Neural cell (in vitro differentiated cells): ENCODE measurements at regions not wholly inside any gene's neighbourhood (a gene's known extent, or its start where the extent isn't known, plus 50 kb on each side); places are given as distances from the start of the nearest gene placed in this dataset.

Experiments
- H2AFZ ChIP-seq: fragments of 200-600, 300-800 bp; sonication (generic), shearing (Covaris generic); 2 replicates; pipeline ENCODE4 v1.6.0; 2014; ENCODE audit warnings: low read depth, mild to moderate bottlenecking, antibody characterized with exemption, low read length, moderate library complexity
- H3F3A ChIP-seq: fragments of 200-600 bp; shearing (Covaris generic); 2 replicates; pipeline ENCODE4 v1.6.1; 2016; ENCODE audit warnings: mild to moderate bottlenecking, moderate library complexity, mixed read lengths, antibody characterized with exemption, low read length; ENCODE audit not compliant: insufficient read depth, poor library complexity, severe bottlenecking
- H3K27ac ChIP-seq: fragments of 200-600, 300-800 bp; sonication (generic), shearing (Covaris generic); 2 replicates; pipeline ENCODE4 v1.5.1; 2014; ENCODE audit warnings: mild to moderate bottlenecking, low read length, moderate library complexity
- H3K27me3 ChIP-seq: fragments of 300-800, 200-600 bp; sonication (generic), shearing (Covaris generic); 2 replicates; pipeline ENCODE4 v1.6.0; 2014; ENCODE audit warnings: mild to moderate bottlenecking, low read depth, low read length, moderate library complexity; ENCODE audit not compliant: insufficient read depth
- H3K36me3 ChIP-seq: fragments of 300-800, 200-600 bp; sonication (generic), shearing (Covaris generic); 2 replicates; pipeline ENCODE4 v1.5.1; 2014; ENCODE audit warnings: mild to moderate bottlenecking, antibody characterized with exemption, low read length, moderate library complexity; ENCODE audit not compliant: insufficient read depth
- H3K4me2 ChIP-seq: fragments of 300-800, 200-600 bp; sonication (generic), shearing (Covaris generic); 2 replicates; pipeline ENCODE4 v1.6.0; 2014; ENCODE audit warnings: mild to moderate bottlenecking, low read length
- H3K4me3 ChIP-seq: fragments of 300-800, 200-600 bp; sonication (generic), shearing (Covaris generic); 2 replicates; pipeline ENCODE4 v1.5.1; 2014; ENCODE audit warnings: mild to moderate bottlenecking, low read length, moderate library complexity
- H3K79me2 ChIP-seq: fragments of 200-600 bp; shearing (Covaris generic); replicated peaks from 2 replicates; pipeline ENCODE4 v1.6.0; 2014; ENCODE audit warnings: mild to moderate bottlenecking, low read length, moderate library complexity; ENCODE audit not compliant: insufficient read depth
- H3K9ac ChIP-seq: fragments of 300-800, 200-600 bp; sonication (generic), shearing (Covaris generic); 2 replicates; pipeline ENCODE4 v1.6.1; 2016; ENCODE audit warnings: mild to moderate bottlenecking, low read length, mixed read lengths
- H3K9me2 ChIP-seq: fragments of 200-600 bp; shearing (Covaris generic); 2 replicates; pipeline ENCODE4 v1.6.1; 2016; ENCODE audit warnings: mild to moderate bottlenecking, low read length, mixed read lengths; ENCODE audit not compliant: insufficient read depth
- H3K9me3 ChIP-seq: fragments of 200-600, 300-800 bp; sonication (generic), shearing (Covaris generic); 2 replicates; pipeline ENCODE4 v1.6.1; 2016; ENCODE audit warnings: mild to moderate bottlenecking, mixed run types, low read length, moderate library complexity, mixed read lengths
- H4K20me1 ChIP-seq: fragments of 200-600 bp; shearing (Covaris generic); 2 replicates; pipeline ENCODE4 v1.6.1; 2016; ENCODE audit warnings: mild to moderate bottlenecking, mixed run types; ENCODE audit not compliant: insufficient read depth
- EP300 ChIP-seq: fragments of 450-650 bp; conservative IDR thresholded peaks from 2 replicates; pipeline ENCODE4 v1.6.1; 2014; ENCODE audit warnings: antibody characterized with exemption, mild to moderate bottlenecking, moderate library complexity; ENCODE audit not compliant: poor library complexity, severe bottlenecking
- EZH2 ChIP-seq: fragments of 200-600, 300-800 bp; shearing (Covaris generic), sonication (generic); IDR thresholded peaks from 2 replicates; pipeline ENCODE4 v1.6.1; 2014; ENCODE audit warnings: antibody characterized with exemption, low read length, borderline replicate concordance, mild to moderate bottlenecking; ENCODE audit not compliant: insufficient read depth, poor library complexity, severe bottlenecking
- MXI1 ChIP-seq: fragments of 450-650 bp; conservative IDR thresholded peaks from 2 replicates; pipeline ENCODE4 v1.6.1; 2014; ENCODE audit warnings: antibody characterized with exemption, mild to moderate bottlenecking; ENCODE audit not compliant: poor library complexity, severe bottlenecking
- POLR2AphosphoS5 ChIP-seq: IDR thresholded peaks from 2 replicates; pipeline ENCODE4 v1.6.1; 2012
- RAD21 ChIP-seq: fragments of 450-650 bp; conservative IDR thresholded peaks from 2 replicates; pipeline ENCODE4 v1.6.1; 2014; ENCODE audit warnings: antibody characterized with exemption, mild to moderate bottlenecking, moderate library complexity
- SMC3 ChIP-seq: fragments of 450-650 bp; conservative IDR thresholded peaks from 2 replicates; pipeline ENCODE4 v1.6.1; 2014; ENCODE audit warnings: antibody characterized with exemption, mild to moderate bottlenecking, moderate library complexity; ENCODE audit not compliant: poor library complexity
- TAF1 ChIP-seq: IDR thresholded peaks from 2 replicates; pipeline ENCODE4 v1.6.1; 2012; ENCODE audit warnings: low read depth
- TF ChIP-seq, protein P1 (sequence below): fragments of 450-650 bp; IDR thresholded peaks from 2 replicates; pipeline ENCODE4 v1.5.1; 2014; ENCODE audit warnings: antibody characterized with exemption, mild to moderate bottlenecking, moderate library complexity; ENCODE audit not compliant: poor library complexity, severe bottlenecking
- TF ChIP-seq, protein P2 (sequence below): IDR thresholded peaks from 2 replicates; pipeline ENCODE4 v1.6.1; 2012; ENCODE audit warnings: borderline replicate concordance

DNA sequence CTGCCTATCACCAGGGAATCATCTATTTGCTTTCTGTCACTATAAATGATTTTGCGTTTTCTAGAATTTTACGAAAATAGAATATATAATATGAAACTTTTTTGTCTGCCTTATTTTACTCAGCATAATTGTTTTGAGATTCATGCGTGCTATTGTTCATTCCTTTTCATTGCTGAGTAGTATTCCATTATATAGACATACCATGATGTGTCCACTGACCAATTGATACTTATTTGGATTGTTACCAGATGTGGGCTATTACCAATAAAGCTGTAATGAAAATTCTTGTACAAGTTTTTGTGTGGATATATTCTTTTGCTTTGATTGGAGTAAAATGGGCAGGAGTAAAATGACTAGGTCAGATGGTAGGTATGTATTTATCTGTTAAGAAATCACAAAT, 390.7 kb upstream of the EMCN start:
- no peaks in the 10 kb centered on the region for H3F3A ChIP-seq
- H3K9me2 ChIP-seq = no peaks in the 10 kb centered on the region
- H3K9me3 ChIP-seq = no peaks in the 10 kb centered on the region
- H3K27me3 ChIP-seq = no peaks in the 10 kb centered on the region
- H3K27ac ChIP-seq = no peak overlapping the region
- H3K9ac ChIP-seq = no peak overlapping the region
- no peaks in the 10 kb centered on the region for H3K36me3 ChIP-seq
- no peaks in the 10 kb centered on the region for H3K79me2 ChIP-seq
- no peak for TF ChIP-seq EZH2
- no peak for TF ChIP-seq POLR2AphosphoS5
- no peak for TF ChIP-seq MXI1
- no peak for TF ChIP-seq SMC3
- TF ChIP-seq, protein P1, sequence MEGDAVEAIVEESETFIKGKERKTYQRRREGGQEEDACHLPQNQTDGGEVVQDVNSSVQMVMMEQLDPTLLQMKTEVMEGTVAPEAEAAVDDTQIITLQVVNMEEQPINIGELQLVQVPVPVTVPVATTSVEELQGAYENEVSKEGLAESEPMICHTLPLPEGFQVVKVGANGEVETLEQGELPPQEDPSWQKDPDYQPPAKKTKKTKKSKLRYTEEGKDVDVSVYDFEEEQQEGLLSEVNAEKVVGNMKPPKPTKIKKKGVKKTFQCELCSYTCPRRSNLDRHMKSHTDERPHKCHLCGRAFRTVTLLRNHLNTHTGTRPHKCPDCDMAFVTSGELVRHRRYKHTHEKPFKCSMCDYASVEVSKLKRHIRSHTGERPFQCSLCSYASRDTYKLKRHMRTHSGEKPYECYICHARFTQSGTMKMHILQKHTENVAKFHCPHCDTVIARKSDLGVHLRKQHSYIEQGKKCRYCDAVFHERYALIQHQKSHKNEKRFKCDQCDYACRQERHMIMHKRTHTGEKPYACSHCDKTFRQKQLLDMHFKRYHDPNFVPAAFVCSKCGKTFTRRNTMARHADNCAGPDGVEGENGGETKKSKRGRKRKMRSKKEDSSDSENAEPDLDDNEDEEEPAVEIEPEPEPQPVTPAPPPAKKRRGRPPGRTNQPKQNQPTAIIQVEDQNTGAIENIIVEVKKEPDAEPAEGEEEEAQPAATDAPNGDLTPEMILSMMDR = no peak
- no peak for TF ChIP-seq EP300
- TF ChIP-seq, protein P2, sequence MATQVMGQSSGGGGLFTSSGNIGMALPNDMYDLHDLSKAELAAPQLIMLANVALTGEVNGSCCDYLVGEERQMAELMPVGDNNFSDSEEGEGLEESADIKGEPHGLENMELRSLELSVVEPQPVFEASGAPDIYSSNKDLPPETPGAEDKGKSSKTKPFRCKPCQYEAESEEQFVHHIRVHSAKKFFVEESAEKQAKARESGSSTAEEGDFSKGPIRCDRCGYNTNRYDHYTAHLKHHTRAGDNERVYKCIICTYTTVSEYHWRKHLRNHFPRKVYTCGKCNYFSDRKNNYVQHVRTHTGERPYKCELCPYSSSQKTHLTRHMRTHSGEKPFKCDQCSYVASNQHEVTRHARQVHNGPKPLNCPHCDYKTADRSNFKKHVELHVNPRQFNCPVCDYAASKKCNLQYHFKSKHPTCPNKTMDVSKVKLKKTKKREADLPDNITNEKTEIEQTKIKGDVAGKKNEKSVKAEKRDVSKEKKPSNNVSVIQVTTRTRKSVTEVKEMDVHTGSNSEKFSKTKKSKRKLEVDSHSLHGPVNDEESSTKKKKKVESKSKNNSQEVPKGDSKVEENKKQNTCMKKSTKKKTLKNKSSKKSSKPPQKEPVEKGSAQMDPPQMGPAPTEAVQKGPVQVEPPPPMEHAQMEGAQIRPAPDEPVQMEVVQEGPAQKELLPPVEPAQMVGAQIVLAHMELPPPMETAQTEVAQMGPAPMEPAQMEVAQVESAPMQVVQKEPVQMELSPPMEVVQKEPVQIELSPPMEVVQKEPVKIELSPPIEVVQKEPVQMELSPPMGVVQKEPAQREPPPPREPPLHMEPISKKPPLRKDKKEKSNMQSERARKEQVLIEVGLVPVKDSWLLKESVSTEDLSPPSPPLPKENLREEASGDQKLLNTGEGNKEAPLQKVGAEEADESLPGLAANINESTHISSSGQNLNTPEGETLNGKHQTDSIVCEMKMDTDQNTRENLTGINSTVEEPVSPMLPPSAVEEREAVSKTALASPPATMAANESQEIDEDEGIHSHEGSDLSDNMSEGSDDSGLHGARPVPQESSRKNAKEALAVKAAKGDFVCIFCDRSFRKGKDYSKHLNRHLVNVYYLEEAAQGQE = no peak
- no peak for TF ChIP-seq RAD21
- TF ChIP-seq TAF1 = no peak
- no peak overlapping the region for H3K4me3 ChIP-seq
- H4K20me1 ChIP-seq = no peaks in the 10 kb centered on the region
- H2AFZ ChIP-seq = no peak overlapping the region
- no peak overlapping the region for H3K4me2 ChIP-seq

DNA sequence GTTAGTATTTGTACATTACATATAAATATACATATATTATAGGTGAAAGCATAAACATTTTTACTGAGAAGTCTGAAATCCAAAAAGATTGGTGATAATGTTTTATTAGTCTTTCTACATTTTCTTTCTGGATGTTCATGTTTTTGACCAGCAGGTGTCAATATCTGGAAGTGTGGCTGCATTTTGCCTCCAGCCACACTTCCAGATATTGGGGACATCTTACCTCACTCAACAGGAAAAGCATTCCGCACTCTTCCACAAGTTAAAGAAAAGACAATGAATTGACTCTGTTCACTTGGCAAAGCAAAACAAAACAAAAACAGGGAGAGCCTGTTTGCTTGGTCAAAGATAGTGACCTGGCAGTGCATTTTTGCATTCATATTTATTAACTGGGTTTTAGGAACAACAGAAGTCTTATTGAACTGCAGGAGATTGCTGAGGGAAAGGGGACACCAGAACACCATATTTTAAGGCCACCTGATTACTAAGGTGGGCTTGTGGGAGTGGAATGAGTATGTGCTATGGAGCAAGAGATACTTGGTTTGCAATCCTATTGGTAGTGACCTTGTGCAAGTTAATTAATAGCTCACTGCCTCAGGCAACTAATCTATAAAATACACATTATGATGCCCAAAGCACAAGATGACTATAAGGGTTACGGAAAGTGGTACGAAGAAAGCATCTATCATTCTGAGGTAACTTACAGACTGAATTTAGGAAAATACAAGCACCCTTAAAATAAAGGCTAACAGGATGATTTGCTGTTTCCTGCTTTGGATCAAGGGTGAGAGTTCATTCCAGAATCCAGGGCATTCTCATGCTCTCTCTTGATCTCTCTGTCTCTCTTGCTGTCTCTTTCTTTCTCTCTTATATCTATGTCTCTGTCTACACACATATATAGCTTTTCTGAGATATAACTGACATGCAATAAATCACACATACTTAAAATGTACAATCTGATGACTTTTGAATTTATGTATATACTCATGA, 389.9 kb upstream of the EMCN start:
- Histone ChIP-seq H3K4me3 (no peak overlapping the region), H3K9me3 (no peaks in the 10 kb centered on the region), H4K20me1 (no peaks in the 10 kb centered on the region), H3K4me2 (no peak overlapping the region), H2AFZ (no peak overlapping the region), H3K9me2 (no peaks in the 10 kb centered on the region), H3K27me3 (no peaks in the 10 kb centered on the region), H3F3A (no peaks in the 10 kb centered on the region), H3K79me2 (no peaks in the 10 kb centered on the region), H3K27ac (no peak overlapping the region), H3K36me3 (no peaks in the 10 kb centered on the region), H3K9ac (no peak overlapping the region)
- TF ChIP-seq RAD21 = no peak
- TF ChIP-seq TAF1 = no peak
- TF ChIP-seq EP300 = no peak
- TF ChIP-seq, protein P1 = no peak
- TF ChIP-seq, protein P2 = no peak
- TF ChIP-seq EZH2 = no peak
- TF ChIP-seq POLR2AphosphoS5 = no peak
- TF ChIP-seq MXI1 = no peak
- no peak for TF ChIP-seq SMC3
